ENCODE measurements at regions not wholly inside any gene's neighbourhood (a gene's known extent, or its start where the extent isn't known, plus 50 kb on each side); places are given as distances from the start of the nearest gene placed in this dataset.

- no TSS peak for BruUV-seq (replicated peaks)
- intact Hi-C loops (cut with micrococcal nuclease; ENCODE audit: unreplicated experiment), result no loop called here
- FAIRE-seq, result no peak
Measured at GRCh38 chr18:45232061-45232460, 383.2 kb upstream of the SLC14A2 start.

More at GRCh38 chr18:45232061-45232460, 383.2 kb upstream of the SLC14A2 start:
- no peak overlapping the region for H3K27ac ChIP-seq (ENCODE audit: control insufficient read depth, insufficient read depth)
- ChIA-PET RAD21 (ENCODE audit: unreplicated experiment) (no interaction called here), POLR2A (no interaction called here), SMC1A (ENCODE audit: uncharacterized antibody, unreplicated experiment) (no interaction called here), CTCF (interaction anchor here (0.8 kb wide), 1 partner anchor 39 kb away, joined by 3 read pairs; no protein-coding TSS in a partner anchor)
- no peak overlapping the region for H2AFZ ChIP-seq (ENCODE audit: control insufficient read depth, low read depth, low read length)
- H3K79me2 ChIP-seq (ENCODE audit: control insufficient read depth, insufficient read depth, low read length), result no peaks in the 10 kb centered on the region
- ATAC-seq (no peak), DNase-seq (ENCODE audit: low read depth, low spot score) (no peak)
- WGBS (ENCODE audit: insufficient coverage, insufficient replicate concordance, low lambda C conversion rate, missing lambda C conversion rate), result 0% methylated on average over 2 of the region's 2 CpGs
- no peaks in the 10 kb centered on the region for H3K36me3 ChIP-seq (ENCODE audit: control insufficient read depth in 2 of 2, insufficient read depth in 2 of 2, low read length in 1 of 2)
- no peak for TF ChIP-seq SMARCA5 (IDR thresholded peaks at IDR 0.05)
- TF ChIP-seq ZNF207 (IDR thresholded peaks at IDR 0.05; ENCODE audit: borderline replicate concordance), result no peak
- no peak for TF ChIP-seq EZH2 (IDR thresholded peaks at IDR 0.05; ENCODE audit: borderline replicate concordance, control insufficient read depth, low read depth, low read length)
- TF ChIP-seq NBN (IDR thresholded peaks at IDR 0.05), result no peak
- no peak for TF ChIP-seq NFIC (IDR thresholded peaks at IDR 0.05; ENCODE audit: low read depth, low read length)
- TF ChIP-seq HDGF (IDR thresholded peaks at IDR 0.05), result no peak
- no peak for TF ChIP-seq FOS (IDR thresholded peaks at IDR 0.05; ENCODE audit: borderline replicate concordance, extremely low read depth, insufficient read length)
- no peak for TF ChIP-seq ZNF274 (IDR thresholded peaks at IDR 0.05; ENCODE audit: insufficient read depth, insufficient read length)
- TF ChIP-seq RAD51 (IDR thresholded peaks at IDR 0.05), result no peak
- TF ChIP-seq BMI1 (IDR thresholded peaks at IDR 0.05; ENCODE audit: borderline replicate concordance), result no peak
- no peak for TF ChIP-seq NR2F1 (conservative IDR thresholded peaks at IDR 0.05)
- no peak for TF ChIP-seq E2F8 (IDR thresholded peaks at IDR 0.05; ENCODE audit: low read depth, partially characterized antibody)
- H3K27me3 ChIP-seq (replicated peaks in 1 of 2; ENCODE audit: control insufficient read depth in 2 of 2, insufficient read depth in 2 of 2, low read length in 1 of 2), result no peaks in the 10 kb centered on the region; a peak in 1 of 4 replicates
- in situ Hi-C loops (cut with MboI), result no loop called here
- H3K4me3 ChIP-seq, result no peak overlapping the region
- no peaks in the 10 kb centered on the region for H4K20me1 ChIP-seq (ENCODE audit: control insufficient read depth, insufficient read depth)
- H3K4me2 ChIP-seq (ENCODE audit: control insufficient read depth, insufficient read depth), result no peak overlapping the region
- no peaks in the 10 kb centered on the region for H3K4me1 ChIP-seq (ENCODE audit: control insufficient read depth, insufficient read depth, low read length)
- H3K9ac ChIP-seq (ENCODE audit: control insufficient read depth, insufficient read depth, low read length), result no peak overlapping the region
- H3K9me3 ChIP-seq (replicated peaks; ENCODE audit: control insufficient read depth, insufficient read depth, low read length), result no peaks in the 10 kb centered on the region; the same call in 2 of the 3 replicates

Measured in GM12878 (cell line).